Endothelial cell of umbilical vein (primary cell): ENCODE measurements at regions not wholly inside any gene's neighbourhood (a gene's known extent, or its start where the extent isn't known, plus 50 kb on each side); places are given as distances from the start of the nearest gene placed in this dataset.

ENCODE experiments used
- BruUV-seq: library from RNA; stranded (reverse); fragments of 400-500 nt; replicated peaks from 2 replicates; lab custom pipeline; 2021; lab: Mats Ljungman, UMichigan
- CTCF ChIA-PET: fragments of 300-600, 350-600 bp; sonication (Branson Sonifier 250); formaldehyde crosslinking; loops from one replicate; lab custom pipeline; 2021; ENCODE audit warnings: antibody characterized with exemption, inconsistent platforms; lab: Charles Lee
- POLR2A ChIA-PET: fragments of 300-600, 350-600 bp; sonication (Branson Sonifier 250); formaldehyde crosslinking; loops from one replicate; lab custom pipeline; 2021; ENCODE audit warnings: antibody characterized with exemption, inconsistent platforms; lab: Charles Lee
- DNase-seq: peaks from one replicate; pipeline ENCODE4 v3.0.0-alpha.2; 2011; ENCODE audit warnings: low read depth, low spot score
- FAIRE-seq: peaks from 2 replicates; lab custom pipeline; 2011; peaks lifted over from hg19 to GRCh38; lab: Jason Lieb, UNC
- H2AFZ ChIP-seq: 2 replicates; pipeline ENCODE4 v1.6.0; 2012; ENCODE audit warnings: low read depth, low read length, control low read depth, inconsistent platforms
- H3K27ac ChIP-seq: 2 replicates; pipeline ENCODE4 v1.5.1; 2011; ENCODE audit warnings: low read depth, mild to moderate bottlenecking, control low read depth, low read length, moderate library complexity; ENCODE audit not compliant: insufficient read depth
- H3K27me3 ChIP-seq, 2 experiments: 2 replicates each; pipeline versions ENCODE4 v1.6.0 to v1.6.1; 2011; ENCODE audit warnings: low read length in 2 of 2, mixed read lengths in 1 of 2; ENCODE audit not compliant: control insufficient read depth in 2 of 2, insufficient read depth in 2 of 2
- H3K36me3 ChIP-seq, 2 experiments: 2 replicates in 1 of 2; 3 replicates in 1 of 2; pipeline ENCODE4 v1.5.1; 2011; ENCODE audit warnings: low read length in 2 of 2, mild to moderate bottlenecking in 1 of 2, moderate library complexity in 1 of 2; ENCODE audit not compliant: control insufficient read depth in 2 of 2, insufficient read depth in 2 of 2; ENCODE audit errors: extremely low read depth in 1 of 2
- H3K4me1 ChIP-seq: 3 replicates; pipeline ENCODE4 v1.5.1; 2011; ENCODE audit warnings: mild to moderate bottlenecking, low read length; ENCODE audit not compliant: control insufficient read depth, insufficient read depth; ENCODE audit errors: extremely low read depth
- H3K4me2 ChIP-seq: 2 replicates; pipeline ENCODE4 v1.6.1; 2011; ENCODE audit warnings: low read length, control low read depth, mixed read lengths; ENCODE audit not compliant: insufficient read depth
- H3K4me3 ChIP-seq, 3 experiments: fragments of 200-600 bp in 1 of 3; sonication (generic), shearing (Covaris generic) in 1 of 3; replicated peaks in 1 of 3; 2 replicates each; pipeline ENCODE4 v1.5.1; 2011 to 2016; ENCODE audit warnings: control low read depth in 3 of 3, low read length in 3 of 3, mild to moderate bottlenecking in 2 of 3, inconsistent platforms in 1 of 3, low read depth in 1 of 3, moderate library complexity in 1 of 3; ENCODE audit not compliant: insufficient read depth in 1 of 3
- H3K79me2 ChIP-seq: 2 replicates; pipeline ENCODE4 v1.6.0; 2012; ENCODE audit warnings: low read length, inconsistent platforms; ENCODE audit not compliant: control insufficient read depth, insufficient read depth
- H3K9ac ChIP-seq: replicated peaks from 2 replicates; pipeline ENCODE3; 2011; ENCODE audit warnings: low read length, control low read depth; ENCODE audit not compliant: insufficient read depth; ENCODE audit errors: extremely low read depth
- H3K9me1 ChIP-seq: replicated peaks from 3 replicates; pipeline ENCODE4 v1.6.0; 2011; ENCODE audit warnings: mild to moderate bottlenecking, low read length; ENCODE audit not compliant: control insufficient read depth, insufficient read depth; ENCODE audit errors: extremely low read depth
- H3K9me3 ChIP-seq: replicated peaks from 2 replicates; pipeline ENCODE4 v1.5.1; 2012; ENCODE audit warnings: low read length, inconsistent platforms; ENCODE audit not compliant: control insufficient read depth, insufficient read depth
- H4K20me1 ChIP-seq: replicated peaks from 2 replicates; pipeline ENCODE3; 2011; ENCODE audit warnings: mild to moderate bottlenecking, low read length; ENCODE audit not compliant: control insufficient read depth, insufficient read depth; ENCODE audit errors: extremely low read depth
- EZH2 ChIP-seq: IDR thresholded peaks from 2 replicates; pipeline ENCODE4 v1.6.1; 2012; ENCODE audit warnings: borderline replicate concordance, low read depth, mild to moderate bottlenecking, moderate library complexity, low read length, inconsistent platforms; ENCODE audit not compliant: severe bottlenecking
- FOS ChIP-seq: IDR thresholded peaks from 2 replicates; pipeline ENCODE4 v1.6.1; 2011; ENCODE audit warnings: mild to moderate bottlenecking, low read length, moderate library complexity, borderline replicate concordance; ENCODE audit not compliant: insufficient read depth
- GATA2 ChIP-seq: IDR thresholded peaks from 2 replicates; pipeline ENCODE4 v1.7.0; 2011; ENCODE audit warnings: low read depth, mild to moderate bottlenecking, moderate library complexity, mixed read lengths, low read length; ENCODE audit not compliant: insufficient read length, insufficient read depth
- JUN ChIP-seq: IDR thresholded peaks from 2 replicates; pipeline ENCODE4 v1.6.1; 2011; ENCODE audit warnings: borderline replicate concordance, low read depth; ENCODE audit not compliant: insufficient read length, insufficient read depth
- MYC ChIP-seq: IDR thresholded peaks from one replicate; pipeline ENCODE4 v1.6.1; 2011; ENCODE audit warnings: mild to moderate bottlenecking, low read depth, low read length
- POLR2A ChIP-seq: IDR thresholded peaks from 2 replicates; pipeline ENCODE4 v1.6.1; 2012; ENCODE audit warnings: low read depth, mild to moderate bottlenecking, control low read depth, low read length
- POLR2AphosphoS5 ChIP-seq: IDR thresholded peaks from 2 replicates; pipeline ENCODE4 v1.6.1; 2012; ENCODE audit warnings: low read depth, mild to moderate bottlenecking, control low read depth, low read length, moderate library complexity; ENCODE audit not compliant: insufficient read depth
- dilution Hi-C: fragments of 300-500 bp; cut with MboI; formaldehyde crosslinking; loops from one replicate; pipeline ENCODE4 v1.15.0; 2019; ENCODE audit warnings: low sequenced_read_pairs; ENCODE audit not compliant: extremely low pct_ligation_motif_present
- intact Hi-C: fragments of 100-400 bp; cut with micrococcal nuclease; formaldehyde crosslinking; loops from one replicate; pipeline ENCODE4 v1.10.0; 2022
- TF ChIP-seq, protein P1 (sequence below), 2 donors: IDR thresholded peaks; 1 replicate in 1 of 2; 2 replicates in 1 of 2; pipeline ENCODE4 v1.5.1; 2011; ENCODE audit warnings: low read length in 2 of 2, mild to moderate bottlenecking in 2 of 2, moderate library complexity in 2 of 2, control low read depth in 1 of 2, inconsistent platforms in 1 of 2, low read depth in 1 of 2; ENCODE audit not compliant: insufficient read depth in 1 of 2; ENCODE audit errors: extremely low read depth in 1 of 2
- TF ChIP-seq, protein P2 (sequence below): IDR thresholded peaks from 2 replicates; pipeline ENCODE4 v1.6.1; 2011; ENCODE audit not compliant: insufficient read depth, insufficient read length

DNA sequence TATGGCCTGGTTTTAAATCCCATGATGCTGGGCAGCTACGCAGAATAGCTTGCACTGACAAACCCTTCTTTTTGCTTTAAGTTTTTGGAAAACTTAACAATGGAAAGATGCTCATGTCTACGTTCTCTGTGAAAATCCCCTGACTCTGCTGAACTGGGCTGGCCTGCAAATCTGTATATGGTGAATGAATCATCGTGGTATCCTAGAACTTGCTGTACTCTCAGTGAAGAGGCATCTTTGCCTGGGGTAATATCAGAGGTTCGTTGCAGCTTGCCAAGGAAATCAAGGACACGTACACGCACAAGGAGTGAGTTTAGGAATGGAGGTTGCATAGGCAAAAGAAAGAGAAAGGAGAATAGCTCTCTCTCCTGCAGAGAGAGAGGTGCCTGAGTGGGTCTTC, 382.0 kb upstream of the ADARB2 start:
- FAIRE-seq (no peak), DNase-seq (no peak)
- Histone ChIP-seq H3K9ac (no peak overlapping the region), H3K4me2 (no peak overlapping the region), H3K9me3 (peaks cover 2% of the 10 kb centered on the region), H3K4me3 (no peak overlapping the region), H3K27me3 (no peaks in the 10 kb centered on the region), H3K79me2 (no peaks in the 10 kb centered on the region), H3K9me1 (no peaks in the 10 kb centered on the region), H4K20me1 (no peaks in the 10 kb centered on the region), H2AFZ (no peak overlapping the region), H3K36me3 (no peaks in the 10 kb centered on the region), H3K4me1 (no peaks in the 10 kb centered on the region), H3K27ac (no peak overlapping the region)
- dilution Hi-C loops (no loop called here), intact Hi-C loops (no loop called here)
- TF ChIP-seq FOS (no peak), POLR2AphosphoS5 (no peak), POLR2A (no peak), EZH2 (no peak)
- CTCF ChIA-PET, result no interaction called here
- BruUV-seq, result no TSS peak
- POLR2A ChIA-PET, result no interaction called here

DNA sequence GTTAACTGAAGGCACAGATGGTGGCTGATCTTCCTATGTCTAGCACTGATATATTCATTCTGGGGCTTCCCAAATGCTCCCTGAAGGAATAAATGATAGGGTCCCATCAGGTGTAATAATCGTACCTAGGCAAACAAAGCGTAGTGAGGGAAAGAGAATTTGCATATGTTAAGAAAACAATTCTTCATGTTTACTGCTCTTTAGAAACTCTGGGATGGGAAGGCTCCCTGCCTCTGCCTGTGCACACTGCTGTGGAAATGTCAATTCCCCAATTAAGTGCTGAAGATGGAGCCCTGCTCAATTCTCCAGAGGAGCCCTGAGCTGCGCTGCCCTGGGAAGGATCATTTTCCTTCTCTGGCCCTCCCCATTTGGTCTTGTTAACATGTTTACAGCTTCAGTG, 380.9 kb upstream of the ADARB2 start:
- H3K9ac ChIP-seq, result no peak overlapping the region
- no peaks in the 10 kb centered on the region for H4K20me1 ChIP-seq
- no peaks in the 10 kb centered on the region for H3K9me1 ChIP-seq
- intact Hi-C loops (no loop called here), dilution Hi-C loops (no loop called here)
- CTCF ChIA-PET, result no interaction called here
- no peak for TF ChIP-seq EZH2
- TF ChIP-seq JUN, result no peak
- TF ChIP-seq, protein P1, sequence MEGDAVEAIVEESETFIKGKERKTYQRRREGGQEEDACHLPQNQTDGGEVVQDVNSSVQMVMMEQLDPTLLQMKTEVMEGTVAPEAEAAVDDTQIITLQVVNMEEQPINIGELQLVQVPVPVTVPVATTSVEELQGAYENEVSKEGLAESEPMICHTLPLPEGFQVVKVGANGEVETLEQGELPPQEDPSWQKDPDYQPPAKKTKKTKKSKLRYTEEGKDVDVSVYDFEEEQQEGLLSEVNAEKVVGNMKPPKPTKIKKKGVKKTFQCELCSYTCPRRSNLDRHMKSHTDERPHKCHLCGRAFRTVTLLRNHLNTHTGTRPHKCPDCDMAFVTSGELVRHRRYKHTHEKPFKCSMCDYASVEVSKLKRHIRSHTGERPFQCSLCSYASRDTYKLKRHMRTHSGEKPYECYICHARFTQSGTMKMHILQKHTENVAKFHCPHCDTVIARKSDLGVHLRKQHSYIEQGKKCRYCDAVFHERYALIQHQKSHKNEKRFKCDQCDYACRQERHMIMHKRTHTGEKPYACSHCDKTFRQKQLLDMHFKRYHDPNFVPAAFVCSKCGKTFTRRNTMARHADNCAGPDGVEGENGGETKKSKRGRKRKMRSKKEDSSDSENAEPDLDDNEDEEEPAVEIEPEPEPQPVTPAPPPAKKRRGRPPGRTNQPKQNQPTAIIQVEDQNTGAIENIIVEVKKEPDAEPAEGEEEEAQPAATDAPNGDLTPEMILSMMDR (IDR thresholded peaks at IDR 0.05; ENCODE audit: extremely low read depth in 1 of 2, insufficient read depth in 1 of 2, low read depth in 1 of 2, low read length in 2 of 2), result no peak
- TF ChIP-seq GATA2, result no peak
- TF ChIP-seq, protein P2, sequence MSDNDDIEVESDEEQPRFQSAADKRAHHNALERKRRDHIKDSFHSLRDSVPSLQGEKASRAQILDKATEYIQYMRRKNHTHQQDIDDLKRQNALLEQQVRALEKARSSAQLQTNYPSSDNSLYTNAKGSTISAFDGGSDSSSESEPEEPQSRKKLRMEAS, result no peak
- no peak for TF ChIP-seq POLR2A
- TF ChIP-seq POLR2AphosphoS5, result no peak
- TF ChIP-seq MYC, result no peak
- no peak for TF ChIP-seq FOS
- H3K4me2 ChIP-seq, result no peak overlapping the region
- POLR2A ChIA-PET, result no interaction called here
- no peaks in the 10 kb centered on the region for H3K36me3 ChIP-seq
- no peak overlapping the region for H3K27ac ChIP-seq
- no TSS peak for BruUV-seq
- no peaks in the 10 kb centered on the region for H3K27me3 ChIP-seq
- no peaks in the 10 kb centered on the region for H3K4me1 ChIP-seq
- H2AFZ ChIP-seq, result no peak overlapping the region
- no peak for DNase-seq
- no peaks in the 10 kb centered on the region for H3K79me2 ChIP-seq
- no peak overlapping the region for H3K4me3 ChIP-seq
- no peak for FAIRE-seq
- peaks cover 2% of the 10 kb centered on the region for H3K9me3 ChIP-seq
